ENCODE measurements at regions not wholly inside any gene's neighbourhood (a gene's known extent, or its start where the extent isn't known, plus 50 kb on each side); places are given as distances from the start of the nearest gene placed in this dataset.

- no peak for DNase-seq (ENCODE audit: low read depth in 2 of 2, low spot score in 1 of 2)
These were observed 453.2 kb downstream of the LPIN1 start for GRCh38 chr2:12199491-12200211.

- no peak for DNase-seq (ENCODE audit: low read depth in 2 of 2, low spot score in 1 of 2)
These were observed 454.9 kb downstream of the LPIN1 start for GRCh38 chr2:12201369-12201768.

GRCh38 chr2:12202313-12203075 lies 456.1 kb downstream of the LPIN1 start:
- DNase-seq (ENCODE audit: low read depth in 2 of 2, low spot score in 1 of 2): no peak

- DNase-seq (ENCODE audit: low read depth in 2 of 2, low spot score in 1 of 2): no peak
These were observed 457.1 kb downstream of the LPIN1 start for GRCh38 chr2:12203528-12203927.

GRCh38 chr2:12205086-12205485 lies 458.7 kb downstream of the LPIN1 start:
- no peak for DNase-seq (ENCODE audit: low read depth in 2 of 2, low spot score in 1 of 2)

GRCh38 chr2:12207491-12207890 lies 461.1 kb downstream of the LPIN1 start:
- no peak for DNase-seq (ENCODE audit: low read depth in 2 of 2, low spot score in 1 of 2)

- DNase-seq (ENCODE audit: low read depth in 2 of 2, low spot score in 1 of 2): no peak
These were observed 463.8 kb downstream of the LPIN1 start for GRCh38 chr2:12210016-12210933.

- no peak for DNase-seq (ENCODE audit: low read depth in 2 of 2, low spot score in 1 of 2)
These were observed 465.1 kb downstream of the LPIN1 start for GRCh38 chr2:12211326-12212175.

GRCh38 chr2:12212841-12213597 lies 466.6 kb downstream of the LPIN1 start:
- no peak for DNase-seq (ENCODE audit: low read depth in 2 of 2, low spot score in 1 of 2)

GRCh38 chr2:12217175-12217574 lies 470.7 kb downstream of the LPIN1 start:
- DNase-seq (ENCODE audit: low read depth in 2 of 2, low spot score in 1 of 2): no peak

- DNase-seq (ENCODE audit: low read depth in 2 of 2, low spot score in 1 of 2): no peak
These were observed 473.3 kb downstream of the LPIN1 start for GRCh38 chr2:12219761-12220160.

- no peak for DNase-seq (ENCODE audit: low read depth in 2 of 2, low spot score in 1 of 2)
These were observed 475.2 kb downstream of the LPIN1 start for GRCh38 chr2:12221584-12221983.

- DNase-seq (ENCODE audit: low read depth in 2 of 2, low spot score in 1 of 2): no peak
These were observed 476.1 kb downstream of the LPIN1 start for GRCh38 chr2:12222554-12222953.

- no peak for DNase-seq (ENCODE audit: low read depth in 2 of 2, low spot score in 1 of 2)
These were observed 477.3 kb downstream of the LPIN1 start for GRCh38 chr2:12223732-12224131.

- no peak for DNase-seq (ENCODE audit: low read depth in 2 of 2, low spot score in 1 of 2)
These were observed 480.2 kb downstream of the LPIN1 start for GRCh38 chr2:12226653-12227052.

- DNase-seq (ENCODE audit: low read depth in 2 of 2, low spot score in 1 of 2): no peak
These were observed 481.6 kb downstream of the LPIN1 start for GRCh38 chr2:12227941-12228608.

- DNase-seq (ENCODE audit: low read depth in 2 of 2, low spot score in 1 of 2): no peak
These were observed 484.9 kb downstream of the LPIN1 start for GRCh38 chr2:12231288-12231687.

- DNase-seq (ENCODE audit: low read depth in 2 of 2, low spot score in 1 of 2): no peak
These were observed 483.9 kb upstream of the TRIB2 start for GRCh38 chr2:12232876-12233275.

GRCh38 chr2:12236136-12236844 lies 480.4 kb upstream of the TRIB2 start:
- DNase-seq (ENCODE audit: low read depth in 2 of 2, low spot score in 1 of 2): no peak
